Karpas-422 (cell line): ENCODE measurements at regions not wholly inside any gene's neighbourhood (a gene's known extent, or its start where the extent isn't known, plus 50 kb on each side); places are given as distances from the start of the nearest gene placed in this dataset.
A peak's percentile ranks its signal among the peaks of the same experiment; 100 is the strongest.
"Not testable (repeated sequence)": the region's sequence is repeated elsewhere in the genome, so short reads cannot be mapped to it uniquely, and the experiment has no call there.

Experiments used
- DNase-seq: peaks from one replicate; pipeline ENCODE4 v3.0.0-alpha.2; 2015
- H2AFZ ChIP-seq: fragments of 200-600 bp; sonication (generic); 2 replicates; pipeline ENCODE4 v1.6.1; 2014; ENCODE audit warnings: antibody characterized with exemption, low read length, mixed read lengths
- H3K27ac ChIP-seq: fragments of 200-600 bp; sonication (generic); 2 replicates; pipeline ENCODE4 v1.5.1; 2014; ENCODE audit warnings: mild to moderate bottlenecking, low read length, moderate library complexity
- H3K27me3 ChIP-seq: fragments of 200-600 bp; sonication (generic); 2 replicates; pipeline ENCODE4 v1.6.1; 2014; ENCODE audit warnings: low read length, mixed read lengths
- H3K36me3 ChIP-seq: fragments of 200-600 bp; sonication (generic); 2 replicates; pipeline ENCODE4 v1.6.1; 2014; ENCODE audit warnings: low read length, mixed read lengths; ENCODE audit not compliant: insufficient read depth
- H3K4me1 ChIP-seq: fragments of 200-600 bp; sonication (generic); 2 replicates; pipeline ENCODE4 v1.6.1; 2014; ENCODE audit warnings: mild to moderate bottlenecking, low read length, mixed read lengths
- H3K4me2 ChIP-seq: fragments of 200-600 bp; sonication (generic); 2 replicates; pipeline ENCODE4 v1.6.1; 2014; ENCODE audit warnings: low read length, low read depth, mild to moderate bottlenecking; ENCODE audit not compliant: poor library complexity, severe bottlenecking
- H3K4me3 ChIP-seq: fragments of 200-600 bp; sonication (generic); 2 replicates; pipeline ENCODE4 v1.5.1; 2014; ENCODE audit warnings: mild to moderate bottlenecking, antibody characterized with exemption, low read length, mixed read lengths
- H3K79me2 ChIP-seq: fragments of 200-600 bp; sonication (generic); 2 replicates; pipeline ENCODE4 v1.6.1; 2014; ENCODE audit warnings: mild to moderate bottlenecking, low read length, mixed read lengths
- H3K9ac ChIP-seq: fragments of 200-600 bp; sonication (generic); 2 replicates; pipeline ENCODE4 v1.6.0; 2014; ENCODE audit warnings: low read length
- H3K9me2 ChIP-seq: fragments of 200-600 bp; sonication (generic), shearing (Covaris generic); replicated peaks from 2 replicates; pipeline ENCODE4 v1.6.0; 2014; ENCODE audit warnings: mild to moderate bottlenecking, low read length, moderate library complexity; ENCODE audit not compliant: insufficient read depth
- H3K9me3 ChIP-seq: fragments of 300-700, 200-600 bp; sonication (generic); 2 replicates; pipeline ENCODE4 v1.6.1; 2014; ENCODE audit warnings: low read length, mixed read lengths
- H4K20me1 ChIP-seq: fragments of 200-600 bp; sonication (generic); 2 replicates; pipeline ENCODE4 v1.6.1; 2014; ENCODE audit warnings: mild to moderate bottlenecking, antibody characterized with exemption, low read length, low read depth; ENCODE audit not compliant: insufficient read depth

DNA sequence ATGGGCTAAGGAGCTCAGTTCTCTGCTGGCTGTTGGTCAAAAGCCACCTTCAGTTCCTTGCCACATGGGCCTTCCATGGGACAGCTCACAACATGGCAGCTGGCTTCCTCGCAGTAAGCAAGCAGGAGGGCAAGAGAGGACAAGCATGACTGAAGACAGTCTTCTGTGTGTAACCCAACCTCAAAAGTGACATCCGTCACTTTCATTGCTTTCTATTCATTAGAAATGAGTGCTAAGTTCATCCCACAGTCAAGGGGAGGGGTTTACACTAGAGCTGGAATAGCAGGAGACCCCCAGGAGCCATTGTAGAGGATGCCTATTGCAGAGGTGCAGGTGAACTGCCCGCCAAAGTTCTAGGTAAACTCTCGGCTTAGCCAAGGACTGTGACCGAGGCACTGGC lies 163.3 kb downstream of the NUFIP1 start:
- Histone ChIP-seq H3K27ac (no peak overlapping the region), H3K4me3 (no peak overlapping the region), H3K36me3 (no peaks in the 10 kb centered on the region), H3K79me2 (no peaks in the 10 kb centered on the region), H3K9ac (no peak overlapping the region), H3K4me2 (no peak overlapping the region), H4K20me1 (no peaks in the 10 kb centered on the region), H3K9me3 (no peaks in the 10 kb centered on the region), H3K4me1 (no peaks in the 10 kb centered on the region), H2AFZ (no peak overlapping the region), H3K27me3 (no peaks in the 10 kb centered on the region), H3K9me2 (no peaks in the 10 kb centered on the region)
- peak; percentile 16 for DNase-seq

DNA sequence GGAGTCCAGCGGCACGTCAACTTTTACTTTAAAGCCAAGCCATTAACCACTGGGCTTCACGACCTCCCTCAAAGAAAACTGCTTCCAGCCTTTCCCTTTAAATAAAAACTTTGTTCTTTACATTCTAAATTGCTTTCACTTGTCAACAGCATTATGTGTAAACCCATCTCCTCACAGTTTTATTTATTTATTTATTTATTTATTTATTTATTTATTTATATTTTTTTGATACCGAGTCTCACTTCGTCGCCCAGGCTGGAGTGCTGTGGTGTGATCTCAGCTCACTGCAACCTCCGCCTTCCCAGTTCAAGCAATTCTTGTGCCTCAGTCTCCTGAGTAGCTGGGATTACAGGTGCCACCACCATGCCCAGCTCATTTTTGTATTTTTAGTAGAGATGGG lies 165.7 kb downstream of the NUFIP1 start:
- H3K4me3 ChIP-seq, H3K9me3 ChIP-seq, H3K9me2 ChIP-seq, H3K79me2 ChIP-seq, H3K9ac ChIP-seq, H3K4me1 ChIP-seq, H3K36me3 ChIP-seq, DNase-seq, H3K27ac ChIP-seq, H3K27me3 ChIP-seq, H2AFZ ChIP-seq, H3K4me2 ChIP-seq, H4K20me1 ChIP-seq: not testable (repeated sequence)

GRCh38 chr13:44822291-44822690 lies 167.0 kb downstream of the NUFIP1 start:
- DNase-seq, result no peak
- Histone ChIP-seq H3K79me2 (no peaks in the 10 kb centered on the region), H4K20me1 (no peaks in the 10 kb centered on the region), H3K9me2 (no peaks in the 10 kb centered on the region), H3K9me3 (no peaks in the 10 kb centered on the region), H3K4me2 (no peak overlapping the region), H3K4me1 (no peaks in the 10 kb centered on the region), H3K27ac (no peak overlapping the region), H3K36me3 (no peaks in the 10 kb centered on the region), H3K4me3 (no peak overlapping the region), H3K27me3 (no peaks in the 10 kb centered on the region), H3K9ac (no peak overlapping the region), H2AFZ (no peak overlapping the region)

- H3K9me3 ChIP-seq, result no peaks in the 10 kb centered on the region
- H3K4me3 ChIP-seq, result no peak overlapping the region
- no peak overlapping the region for H3K4me2 ChIP-seq
- H3K27ac ChIP-seq, result no peak overlapping the region
- H3K79me2 ChIP-seq, result no peaks in the 10 kb centered on the region
- DNase-seq, result no peak
- H2AFZ ChIP-seq, result no peak overlapping the region
- H3K27me3 ChIP-seq, result no peaks in the 10 kb centered on the region
- H3K9ac ChIP-seq, result no peak overlapping the region
- no peaks in the 10 kb centered on the region for H3K9me2 ChIP-seq
- no peaks in the 10 kb centered on the region for H4K20me1 ChIP-seq
- no peaks in the 10 kb centered on the region for H3K36me3 ChIP-seq
- no peaks in the 10 kb centered on the region for H3K4me1 ChIP-seq
These were observed 169.5 kb downstream of the NUFIP1 start for GRCh38 chr13:44819772-44820171.

DNA sequence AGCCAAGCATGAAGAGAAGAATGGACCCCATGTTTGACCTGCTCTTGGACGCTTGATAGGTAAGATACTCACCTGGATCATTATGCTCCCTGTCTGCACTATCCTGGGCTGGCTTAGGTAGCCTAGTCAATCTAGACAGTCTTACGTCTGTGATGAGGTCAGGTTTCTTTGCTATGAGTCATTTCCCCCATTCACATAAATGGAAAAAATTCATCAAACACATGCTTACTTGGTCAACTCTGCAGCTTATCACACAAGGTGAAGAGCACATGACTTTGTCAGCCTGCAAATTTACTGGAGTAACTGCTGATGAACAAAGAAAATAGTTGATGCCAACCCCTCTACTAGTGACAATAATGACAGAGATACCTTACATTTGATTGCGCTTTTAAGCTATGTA lies 170.0 kb downstream of the NUFIP1 start:
- Histone ChIP-seq H3K27ac (no peak overlapping the region), H3K9me2 (no peaks in the 10 kb centered on the region), H2AFZ (no peak overlapping the region), H3K4me3 (no peak overlapping the region), H3K36me3 (no peaks in the 10 kb centered on the region), H3K4me2 (no peak overlapping the region), H3K9me3 (no peaks in the 10 kb centered on the region), H3K79me2 (no peaks in the 10 kb centered on the region), H3K27me3 (no peaks in the 10 kb centered on the region), H3K4me1 (no peaks in the 10 kb centered on the region), H3K9ac (no peak overlapping the region), H4K20me1 (no peaks in the 10 kb centered on the region)
- peak; percentile 36 for DNase-seq

DNA sequence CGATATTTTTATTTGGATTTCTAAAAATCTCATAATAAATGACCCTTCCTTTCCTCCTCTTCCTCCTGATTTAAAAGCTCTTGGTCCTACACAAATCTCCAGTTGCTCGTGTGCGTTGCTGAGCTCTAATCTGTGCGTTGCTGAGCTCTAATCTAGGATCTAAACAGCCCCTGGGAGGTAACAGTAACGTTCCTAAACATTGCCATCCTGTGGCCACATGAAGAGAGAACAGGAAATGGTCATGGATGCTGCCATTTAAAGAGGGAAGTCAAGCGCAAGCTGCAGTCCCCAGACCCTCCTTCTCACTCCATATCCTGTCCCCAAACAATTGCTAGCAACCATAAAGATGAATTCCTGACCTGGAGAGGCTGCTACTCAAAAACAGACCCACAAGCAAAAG lies 170.8 kb downstream of the NUFIP1 start:
- H3K4me1 ChIP-seq, result no peaks in the 10 kb centered on the region
- no peaks in the 10 kb centered on the region for H4K20me1 ChIP-seq
- H3K9me3 ChIP-seq, result no peaks in the 10 kb centered on the region
- DNase-seq, result peak; percentile 41
- H3K27me3 ChIP-seq, result no peaks in the 10 kb centered on the region
- no peak overlapping the region for H3K27ac ChIP-seq
- no peak overlapping the region for H3K9ac ChIP-seq
- no peak overlapping the region for H3K4me3 ChIP-seq
- H3K9me2 ChIP-seq, result no peaks in the 10 kb centered on the region
- no peaks in the 10 kb centered on the region for H3K79me2 ChIP-seq
- no peaks in the 10 kb centered on the region for H3K36me3 ChIP-seq
- no peak overlapping the region for H2AFZ ChIP-seq
- H3K4me2 ChIP-seq, result no peak overlapping the region

DNA sequence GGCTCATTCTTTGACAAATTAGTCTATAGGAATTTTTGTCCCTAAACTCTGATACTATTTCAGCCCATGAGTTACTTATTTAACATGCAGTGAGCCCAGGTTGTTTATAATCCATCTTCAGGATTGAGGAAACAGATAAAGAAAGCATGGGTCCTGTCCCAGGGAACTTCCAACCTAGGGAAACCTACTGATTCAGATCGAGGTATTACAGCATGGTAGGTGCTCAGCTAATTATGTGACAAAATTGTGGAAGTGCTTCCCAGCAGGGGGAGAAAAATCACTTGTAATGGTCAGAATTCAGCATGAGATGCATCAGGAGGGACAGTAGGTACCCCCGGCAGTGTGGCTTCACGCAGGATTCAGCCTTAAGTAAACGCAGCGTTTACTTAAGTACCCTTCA lies 171.3 kb downstream of the NUFIP1 start:
- H3K9ac ChIP-seq, result no peak overlapping the region

DNA sequence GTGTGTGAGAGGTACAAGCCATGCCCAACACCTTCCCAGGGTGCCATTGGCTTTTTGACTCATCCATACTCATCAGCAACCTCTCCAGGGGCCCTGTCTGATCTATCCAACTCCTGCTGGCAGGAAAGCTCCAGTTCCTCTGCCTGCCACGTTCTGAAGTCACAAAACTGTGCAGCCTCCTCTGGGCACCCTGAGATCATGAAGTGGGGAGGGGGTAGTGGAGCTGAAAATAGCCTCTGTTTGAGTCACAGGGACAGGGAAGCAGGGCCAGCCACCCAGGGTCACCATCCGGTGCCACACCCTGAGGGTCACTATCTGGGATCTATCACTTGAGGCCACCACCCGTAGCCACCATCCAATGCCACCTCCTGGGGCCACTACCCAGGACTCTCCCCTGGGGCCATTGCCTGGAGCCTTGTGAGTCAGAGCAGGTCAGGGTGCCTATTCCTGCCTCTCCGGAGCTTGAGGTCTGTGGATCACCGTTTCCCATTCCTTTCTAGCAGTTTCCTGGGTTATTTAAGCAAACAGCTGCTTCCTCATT lies 172.1 kb downstream of the NUFIP1 start:
- no peaks in the 10 kb centered on the region for H3K4me1 ChIP-seq
- H3K4me3 ChIP-seq, result no peak overlapping the region
- no peaks in the 10 kb centered on the region for H3K9me3 ChIP-seq
- H3K27me3 ChIP-seq, result no peaks in the 10 kb centered on the region
- DNase-seq, result peak; percentile 36
- H3K27ac ChIP-seq, result no peak overlapping the region
- H4K20me1 ChIP-seq, result no peaks in the 10 kb centered on the region
- H3K9ac ChIP-seq, result no peak overlapping the region
- H3K9me2 ChIP-seq, result no peaks in the 10 kb centered on the region
- no peak overlapping the region for H3K4me2 ChIP-seq
- no peaks in the 10 kb centered on the region for H3K79me2 ChIP-seq
- H3K36me3 ChIP-seq, result no peaks in the 10 kb centered on the region
- H2AFZ ChIP-seq, result no peak overlapping the region

More for the DNA sequence above, 171.3 kb downstream of the NUFIP1 start:
- no peaks in the 10 kb centered on the region for H4K20me1 ChIP-seq
- no peak overlapping the region for H3K4me3 ChIP-seq
- DNase-seq, result peak; percentile 7
- no peaks in the 10 kb centered on the region for H3K4me1 ChIP-seq
- no peaks in the 10 kb centered on the region for H3K79me2 ChIP-seq
- H3K4me2 ChIP-seq, result no peak overlapping the region
- no peaks in the 10 kb centered on the region for H3K9me2 ChIP-seq
- no peak overlapping the region for H3K27ac ChIP-seq
- no peaks in the 10 kb centered on the region for H3K27me3 ChIP-seq
- H3K9me3 ChIP-seq, result no peaks in the 10 kb centered on the region
- H3K36me3 ChIP-seq, result no peaks in the 10 kb centered on the region
- H2AFZ ChIP-seq, result no peak overlapping the region

DNA sequence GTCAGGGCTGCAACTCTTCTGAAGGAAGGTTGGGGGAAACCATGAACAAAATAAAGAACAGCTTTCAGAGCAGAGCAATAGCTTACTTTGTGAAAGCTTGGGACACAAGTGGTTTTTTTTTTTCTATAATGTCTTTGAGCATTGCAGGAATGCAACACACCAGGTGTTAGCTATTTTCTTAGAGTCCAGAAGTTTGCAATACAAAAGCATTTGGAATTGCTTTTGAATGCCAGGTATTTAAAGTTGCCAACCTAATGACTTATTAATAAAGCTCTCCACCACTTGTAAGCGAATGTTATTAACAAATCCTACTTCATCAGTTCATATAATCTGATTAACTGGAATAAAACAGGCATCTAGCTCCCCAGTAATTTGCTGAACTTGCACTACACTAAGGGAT lies 172.6 kb downstream of the NUFIP1 start:
- Histone ChIP-seq H3K4me1 (no peaks in the 10 kb centered on the region), H3K9me3 (no peaks in the 10 kb centered on the region), H2AFZ (no peak overlapping the region), H3K36me3 (no peaks in the 10 kb centered on the region), H3K79me2 (no peaks in the 10 kb centered on the region), H3K27me3 (no peaks in the 10 kb centered on the region), H3K27ac (no peak overlapping the region), H3K9ac (no peak overlapping the region), H4K20me1 (no peaks in the 10 kb centered on the region), H3K4me3 (no peak overlapping the region), H3K9me2 (no peaks in the 10 kb centered on the region), H3K4me2 (no peak overlapping the region)
- DNase-seq, result peak; percentile 24
